ENCODE measurements at regions not wholly inside any gene's neighbourhood (a gene's known extent, or its start where the extent isn't known, plus 50 kb on each side); places are given as distances from the start of the nearest gene placed in this dataset.

- Histone ChIP-seq H3K9ac (ENCODE audit: low read length) (no peak overlapping the region), H3K9me3 (ENCODE audit: control insufficient read depth in 1 of 2, insufficient read depth in 1 of 2, low read depth in 1 of 2, low read length in 2 of 2) (no peaks in the 10 kb centered on the region), H4K20me1 (ENCODE audit: insufficient read depth) (no peaks in the 10 kb centered on the region), H3K36me3 (ENCODE audit: control insufficient read depth in 1 of 2, insufficient read depth in 2 of 2, low read length in 2 of 2) (no peaks in the 10 kb centered on the region), H3K9me2 (ENCODE audit: insufficient read depth) (no peaks in the 10 kb centered on the region), H3K4me2 (ENCODE audit: low read length) (no peak overlapping the region), H3K4me1 (ENCODE audit: control insufficient read depth in 1 of 2, insufficient read depth in 2 of 2, low read length in 2 of 2) (no peaks in the 10 kb centered on the region), H3K27me3 (ENCODE audit: insufficient read depth, low read length) (no peaks in the 10 kb centered on the region), H3K4me3 (replicated peaks in 1 of 2; ENCODE audit: low read depth in 1 of 2, low read length in 2 of 2) (no peak overlapping the region), H3K79me2 (ENCODE audit: insufficient read depth, low read length) (no peaks in the 10 kb centered on the region), H3K27ac (ENCODE audit: low read depth, low read length) (no peak overlapping the region), H2AFZ (ENCODE audit: low read depth, low read length, poor library complexity, severe bottlenecking) (no peak overlapping the region)
- ATAC-seq (no peak), DNase-seq (ENCODE audit: low read depth, low spot score) (no peak)
- TF ChIP-seq CBX3 (IDR thresholded peaks at IDR 0.05; ENCODE audit: low read depth) (no peak), ELF1 (IDR thresholded peaks at IDR 0.05; ENCODE audit: borderline replicate concordance, low read depth) (no peak), CEBPB (IDR thresholded peaks at IDR 0.05; ENCODE audit: low read depth) (no peak), REST (IDR thresholded peaks at IDR 0.05; ENCODE audit: low read depth) (no peak), EZH2phosphoT487 (IDR thresholded peaks at IDR 0.05; ENCODE audit: borderline replicate concordance) (no peak), ZFX (IDR thresholded peaks at IDR 0.05) (no peak), TCF7L2 (IDR thresholded peaks at IDR 0.05; ENCODE audit: borderline replicate concordance, extremely low read depth, insufficient read depth, insufficient read length) (no peak)
- TF ChIP-seq, protein P1, sequence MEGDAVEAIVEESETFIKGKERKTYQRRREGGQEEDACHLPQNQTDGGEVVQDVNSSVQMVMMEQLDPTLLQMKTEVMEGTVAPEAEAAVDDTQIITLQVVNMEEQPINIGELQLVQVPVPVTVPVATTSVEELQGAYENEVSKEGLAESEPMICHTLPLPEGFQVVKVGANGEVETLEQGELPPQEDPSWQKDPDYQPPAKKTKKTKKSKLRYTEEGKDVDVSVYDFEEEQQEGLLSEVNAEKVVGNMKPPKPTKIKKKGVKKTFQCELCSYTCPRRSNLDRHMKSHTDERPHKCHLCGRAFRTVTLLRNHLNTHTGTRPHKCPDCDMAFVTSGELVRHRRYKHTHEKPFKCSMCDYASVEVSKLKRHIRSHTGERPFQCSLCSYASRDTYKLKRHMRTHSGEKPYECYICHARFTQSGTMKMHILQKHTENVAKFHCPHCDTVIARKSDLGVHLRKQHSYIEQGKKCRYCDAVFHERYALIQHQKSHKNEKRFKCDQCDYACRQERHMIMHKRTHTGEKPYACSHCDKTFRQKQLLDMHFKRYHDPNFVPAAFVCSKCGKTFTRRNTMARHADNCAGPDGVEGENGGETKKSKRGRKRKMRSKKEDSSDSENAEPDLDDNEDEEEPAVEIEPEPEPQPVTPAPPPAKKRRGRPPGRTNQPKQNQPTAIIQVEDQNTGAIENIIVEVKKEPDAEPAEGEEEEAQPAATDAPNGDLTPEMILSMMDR (IDR thresholded peaks at IDR 0.05 in 2 of 3, conservative IDR thresholded peaks at IDR 0.05 in 1 of 3; ENCODE audit: borderline replicate concordance in 1 of 3, insufficient read depth in 1 of 3, low read depth in 2 of 3, low read length in 2 of 3): no peak
- TF ChIP-seq, protein P2, sequence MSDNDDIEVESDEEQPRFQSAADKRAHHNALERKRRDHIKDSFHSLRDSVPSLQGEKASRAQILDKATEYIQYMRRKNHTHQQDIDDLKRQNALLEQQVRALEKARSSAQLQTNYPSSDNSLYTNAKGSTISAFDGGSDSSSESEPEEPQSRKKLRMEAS (IDR thresholded peaks at IDR 0.05): no peak
- RAD21 ChIA-PET (ENCODE audit: low non-redundant PET in 1 of 2, low total read pairs in 2 of 2, uncharacterized antibody in 2 of 2, unreplicated experiment in 2 of 2): no interaction called here
- BruUV-seq (replicated peaks): no TSS peak
- intact Hi-C loops (cut with micrococcal nuclease): no loop called here
- CTCF ChIA-PET: no interaction called here
- POLR2A ChIA-PET: interaction anchor here (1.0 kb wide), 1 partner anchor 18 kb away, joined by 3 read pairs; no protein-coding TSS in a partner anchor
These were observed 105.0 kb upstream of the SESN3 start for GRCh38 chr11:95335989-95336388.

Data from HCT116 (cell line).